GM12872 (cell line): ENCODE measurements at regions not wholly inside any gene's neighbourhood (a gene's known extent, or its start where the extent isn't known, plus 50 kb on each side); places are given as distances from the start of the nearest gene placed in this dataset.

Experiments used
- TF ChIP-seq, protein P1 (sequence below): IDR thresholded peaks from 3 replicates; pipeline ENCODE4 v1.5.1; 2011; ENCODE audit warnings: low read depth, mild to moderate bottlenecking, low read length, moderate library complexity; ENCODE audit not compliant: insufficient read depth

- TF ChIP-seq, protein P1, sequence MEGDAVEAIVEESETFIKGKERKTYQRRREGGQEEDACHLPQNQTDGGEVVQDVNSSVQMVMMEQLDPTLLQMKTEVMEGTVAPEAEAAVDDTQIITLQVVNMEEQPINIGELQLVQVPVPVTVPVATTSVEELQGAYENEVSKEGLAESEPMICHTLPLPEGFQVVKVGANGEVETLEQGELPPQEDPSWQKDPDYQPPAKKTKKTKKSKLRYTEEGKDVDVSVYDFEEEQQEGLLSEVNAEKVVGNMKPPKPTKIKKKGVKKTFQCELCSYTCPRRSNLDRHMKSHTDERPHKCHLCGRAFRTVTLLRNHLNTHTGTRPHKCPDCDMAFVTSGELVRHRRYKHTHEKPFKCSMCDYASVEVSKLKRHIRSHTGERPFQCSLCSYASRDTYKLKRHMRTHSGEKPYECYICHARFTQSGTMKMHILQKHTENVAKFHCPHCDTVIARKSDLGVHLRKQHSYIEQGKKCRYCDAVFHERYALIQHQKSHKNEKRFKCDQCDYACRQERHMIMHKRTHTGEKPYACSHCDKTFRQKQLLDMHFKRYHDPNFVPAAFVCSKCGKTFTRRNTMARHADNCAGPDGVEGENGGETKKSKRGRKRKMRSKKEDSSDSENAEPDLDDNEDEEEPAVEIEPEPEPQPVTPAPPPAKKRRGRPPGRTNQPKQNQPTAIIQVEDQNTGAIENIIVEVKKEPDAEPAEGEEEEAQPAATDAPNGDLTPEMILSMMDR = no peak
Measured at GRCh38 chr4:108502356-108502755, 118.0 kb upstream of the RPL34 start.

DNA sequence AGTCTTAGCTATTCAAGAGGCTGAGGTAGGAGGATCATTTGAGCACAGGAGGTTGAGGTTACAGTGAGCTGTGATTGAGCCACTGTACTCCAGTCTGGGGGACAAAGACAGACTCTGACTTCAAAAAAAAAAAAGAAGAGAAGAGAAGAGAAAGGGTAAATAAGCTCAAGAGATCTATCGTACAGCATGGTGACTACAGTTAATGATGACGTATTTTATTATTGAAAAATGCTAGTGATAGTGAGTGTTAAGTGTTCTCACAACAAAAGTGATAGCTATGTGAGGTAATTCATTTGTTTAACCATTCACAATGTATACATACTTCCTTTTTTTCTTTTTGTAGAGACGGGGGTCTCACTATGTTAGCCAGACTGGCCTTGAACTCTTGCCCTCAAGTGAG lies 121.5 kb upstream of the RPL34 start:
- TF ChIP-seq, protein P1 = no peak

DNA sequence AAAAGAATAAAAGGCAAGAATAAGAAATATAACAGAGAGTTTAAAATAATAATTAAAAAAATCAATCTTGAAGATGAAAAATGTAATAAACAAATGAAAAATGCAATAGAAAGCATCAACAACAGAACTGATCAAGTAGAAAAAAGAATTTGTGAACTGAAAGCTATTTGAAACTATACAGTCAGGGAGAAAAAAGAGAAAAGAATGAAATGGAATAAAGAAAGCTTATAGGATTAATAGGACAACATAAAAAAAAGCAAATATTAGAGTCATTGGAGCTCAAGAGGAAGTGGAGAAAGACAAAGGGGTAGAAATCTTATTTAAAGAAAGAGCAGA lies 126.8 kb upstream of the RPL34 start:
- TF ChIP-seq, protein P1 = no peak

DNA sequence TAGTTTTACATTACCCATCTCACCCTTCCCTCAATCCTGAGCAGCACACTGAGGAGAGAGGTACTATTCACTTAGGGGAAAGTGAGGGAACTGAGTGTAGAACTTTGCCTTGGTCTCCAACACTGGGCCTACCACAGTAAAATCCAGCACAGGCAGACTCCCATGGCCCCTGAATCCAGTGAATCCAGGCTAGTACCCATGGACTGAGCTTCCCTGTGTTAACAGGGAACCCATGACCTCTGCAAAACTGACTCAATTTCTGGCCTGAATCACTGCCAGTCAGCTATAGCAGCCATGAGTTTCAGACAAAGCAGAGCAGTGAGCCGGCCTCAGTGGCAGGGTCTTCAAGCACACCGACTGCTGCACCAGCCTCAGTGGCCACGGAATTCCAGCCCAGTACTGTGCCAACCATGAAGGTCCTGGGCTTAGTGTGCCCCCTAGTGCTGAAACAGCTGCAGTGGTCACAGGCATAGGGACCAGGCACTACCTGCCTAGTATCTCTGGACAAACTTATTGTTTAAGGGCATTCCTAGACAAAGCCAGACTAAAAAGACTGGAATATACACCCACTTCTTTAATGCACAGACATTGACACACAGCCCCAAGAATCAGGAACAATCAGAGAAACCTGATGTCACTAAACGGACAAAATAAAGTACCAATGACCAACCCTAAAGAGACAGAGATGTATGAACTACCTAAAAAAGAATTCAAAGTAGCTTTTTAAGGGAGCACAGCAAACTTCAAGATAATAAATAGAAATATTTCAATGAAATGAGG lies 127.4 kb upstream of the RPL34 start:
- TF ChIP-seq, protein P1 = peak; percentile 74

DNA sequence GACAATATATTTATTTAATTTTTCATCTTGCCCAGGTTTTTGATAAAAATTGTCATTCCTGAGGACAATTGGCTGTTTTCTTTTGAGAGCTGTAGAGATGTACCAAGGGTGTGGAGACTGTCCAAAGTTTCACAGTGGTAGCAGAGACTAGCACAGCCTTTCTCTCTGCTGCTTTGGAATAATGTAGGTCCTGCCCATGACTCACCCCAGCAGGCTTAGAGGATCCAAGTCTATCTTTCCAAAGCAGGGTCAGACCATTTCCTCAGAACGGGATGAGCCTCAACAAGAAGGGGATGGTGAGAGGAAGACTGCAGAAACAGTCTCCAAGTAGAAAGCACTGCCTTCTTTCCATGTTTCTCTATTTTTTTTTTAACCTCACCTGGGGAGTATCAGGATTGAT lies 131.5 kb upstream of the RPL34 start:
- TF ChIP-seq, protein P1 = no peak

DNA sequence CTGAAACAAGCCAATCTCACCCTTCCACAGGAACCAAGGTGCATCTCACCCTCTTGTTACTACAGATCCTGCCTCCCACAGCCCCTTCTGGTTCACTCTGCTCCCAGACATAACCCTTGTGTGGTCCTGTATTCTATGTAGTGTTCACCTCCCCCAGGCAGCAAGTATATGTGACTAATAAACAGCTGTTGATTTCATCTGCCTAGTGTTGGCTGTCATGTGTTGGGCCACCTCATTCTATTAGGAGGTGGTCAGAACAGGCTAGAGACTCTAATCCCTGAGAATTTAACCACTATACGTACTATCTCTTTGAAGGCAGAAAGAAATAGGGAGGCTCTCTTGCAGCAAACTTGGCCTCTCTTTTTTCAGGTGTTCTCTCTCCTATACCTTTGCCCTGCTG lies 134.3 kb upstream of the RPL34 start:
- TF ChIP-seq, protein P1 = no peak

DNA sequence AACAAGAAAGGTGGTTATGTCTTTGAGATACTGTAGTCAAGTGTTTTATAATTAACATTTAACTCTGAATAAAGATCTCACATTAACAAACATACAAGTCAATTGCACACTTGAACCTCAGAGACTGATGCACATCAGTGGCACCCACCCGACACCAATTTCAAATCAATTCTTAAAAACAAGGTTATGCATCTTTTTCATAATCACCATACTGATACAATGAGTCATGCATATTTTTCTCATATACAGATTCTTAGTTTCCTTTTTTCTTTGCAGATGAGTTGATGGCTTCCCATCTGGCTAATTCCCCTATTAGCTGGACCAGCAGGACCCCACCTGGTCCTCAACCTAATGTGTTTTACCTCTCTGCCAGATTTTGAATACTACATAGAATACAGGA lies 136.2 kb upstream of the RPL34 start:
- TF ChIP-seq, protein P1 = no peak

GRCh38 chr4:108483650-108484049 lies 136.7 kb upstream of the RPL34 start:
- TF ChIP-seq, protein P1 = no peak
